ENCODE measurements at regions not wholly inside any gene's neighbourhood (a gene's known extent, or its start where the extent isn't known, plus 50 kb on each side); places are given as distances from the start of the nearest gene placed in this dataset.
A peak's percentile ranks its signal among the peaks of the same experiment; 100 is the strongest.

GRCh38 chr5:104088876-104089778, 526.5 kb upstream of the NUDT12 start:
- no peak overlapping the region for H3K4me3 Mint-ChIP-seq (ENCODE audit: low read depth, unreplicated experiment)
- peak overlapping the region; percentile 30 for H3K27ac Mint-ChIP-seq (ENCODE audit: unreplicated experiment)
- no peak for DNase-seq
- H3K9me3 Mint-ChIP-seq (ENCODE audit: low read depth, unreplicated experiment): no peaks in the 10 kb centered on the region
- intact Hi-C loops (cut with micrococcal nuclease; ENCODE audit: unreplicated experiment): no loop called here
- TF ChIP-seq, protein P1, sequence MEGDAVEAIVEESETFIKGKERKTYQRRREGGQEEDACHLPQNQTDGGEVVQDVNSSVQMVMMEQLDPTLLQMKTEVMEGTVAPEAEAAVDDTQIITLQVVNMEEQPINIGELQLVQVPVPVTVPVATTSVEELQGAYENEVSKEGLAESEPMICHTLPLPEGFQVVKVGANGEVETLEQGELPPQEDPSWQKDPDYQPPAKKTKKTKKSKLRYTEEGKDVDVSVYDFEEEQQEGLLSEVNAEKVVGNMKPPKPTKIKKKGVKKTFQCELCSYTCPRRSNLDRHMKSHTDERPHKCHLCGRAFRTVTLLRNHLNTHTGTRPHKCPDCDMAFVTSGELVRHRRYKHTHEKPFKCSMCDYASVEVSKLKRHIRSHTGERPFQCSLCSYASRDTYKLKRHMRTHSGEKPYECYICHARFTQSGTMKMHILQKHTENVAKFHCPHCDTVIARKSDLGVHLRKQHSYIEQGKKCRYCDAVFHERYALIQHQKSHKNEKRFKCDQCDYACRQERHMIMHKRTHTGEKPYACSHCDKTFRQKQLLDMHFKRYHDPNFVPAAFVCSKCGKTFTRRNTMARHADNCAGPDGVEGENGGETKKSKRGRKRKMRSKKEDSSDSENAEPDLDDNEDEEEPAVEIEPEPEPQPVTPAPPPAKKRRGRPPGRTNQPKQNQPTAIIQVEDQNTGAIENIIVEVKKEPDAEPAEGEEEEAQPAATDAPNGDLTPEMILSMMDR (IDR thresholded peaks at IDR 0.05; ENCODE audit: unreplicated experiment): no peak
- CTCF ChIA-PET: interaction anchor here (0.6 kb wide), 1 partner anchor 1495 kb away, joined by 4 read pairs; no protein-coding TSS in a partner anchor
- no peaks in the 10 kb centered on the region for H3K27me3 Mint-ChIP-seq (ENCODE audit: unreplicated experiment)
- H3K36me3 Mint-ChIP-seq (ENCODE audit: insufficient read depth, unreplicated experiment): no peaks in the 10 kb centered on the region
- H3K4me1 Mint-ChIP-seq (ENCODE audit: low read depth, unreplicated experiment): peaks cover 11% of the 10 kb centered on the region
- BruUV-seq (replicated peaks): no TSS peak

DNA sequence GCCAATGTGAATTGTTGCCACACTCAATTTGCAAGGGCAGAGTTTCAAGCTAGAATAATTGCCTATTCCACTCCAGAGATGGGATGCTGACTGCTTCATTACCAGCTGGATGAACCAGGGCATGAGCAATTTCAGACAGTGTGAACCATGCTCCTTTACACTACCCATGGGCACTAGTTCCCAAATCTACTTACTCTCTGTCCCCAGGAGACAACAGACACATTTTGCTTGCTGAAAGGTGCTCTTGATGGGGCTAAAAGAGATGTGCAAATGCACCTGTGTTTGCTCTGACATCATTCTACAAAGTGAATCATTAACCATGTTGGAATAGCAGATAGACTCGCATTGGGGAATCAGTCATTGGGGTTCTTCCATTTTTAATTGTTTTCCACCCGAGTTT, 522.3 kb upstream of the NUDT12 start:
- intact Hi-C loops (cut with micrococcal nuclease; ENCODE audit: unreplicated experiment): no loop called here
- DNase-seq: no peak
- CTCF ChIA-PET: interaction anchor here (1.1 kb wide), 1 partner anchor 22 kb away, joined by 3 read pairs; no protein-coding TSS in a partner anchor

DNA sequence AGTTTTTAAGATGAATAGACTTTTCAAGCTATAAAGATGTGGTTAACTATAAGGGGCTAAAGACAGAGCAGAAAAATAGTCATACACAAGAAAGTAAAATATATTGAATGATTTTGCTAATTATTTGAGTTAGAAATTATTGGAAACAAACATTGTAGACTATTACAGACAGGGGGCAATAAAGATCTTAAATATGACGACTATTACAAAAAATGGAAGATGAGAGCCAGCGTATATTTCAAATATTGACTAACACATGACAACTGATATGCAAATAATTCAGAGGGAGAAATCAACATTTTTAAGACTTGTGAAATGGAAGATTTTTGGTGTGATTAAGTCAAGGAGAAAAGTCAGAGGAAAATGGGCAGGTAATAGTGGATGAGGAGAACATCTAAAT, 520.2 kb upstream of the NUDT12 start:
- Mint-ChIP-seq H3K4me3 (ENCODE audit: low read depth, unreplicated experiment) (no peak overlapping the region), H3K36me3 (ENCODE audit: insufficient read depth, unreplicated experiment) (no peaks in the 10 kb centered on the region), H3K27ac (ENCODE audit: unreplicated experiment) (no peak overlapping the region), H3K9me3 (ENCODE audit: low read depth, unreplicated experiment) (no peaks in the 10 kb centered on the region), H3K4me1 (ENCODE audit: low read depth, unreplicated experiment) (no peaks in the 10 kb centered on the region), H3K27me3 (ENCODE audit: unreplicated experiment) (no peaks in the 10 kb centered on the region)
- TF ChIP-seq, protein P1 (IDR thresholded peaks at IDR 0.05; ENCODE audit: unreplicated experiment): no peak
- intact Hi-C loops (cut with micrococcal nuclease; ENCODE audit: unreplicated experiment): no loop called here
- no peak for DNase-seq
- no TSS peak for BruUV-seq (replicated peaks)
- CTCF ChIA-PET: no interaction called here

More for the DNA sequence above, 522.3 kb upstream of the NUDT12 start:
- TF ChIP-seq, protein P1 (IDR thresholded peaks at IDR 0.05; ENCODE audit: unreplicated experiment): no peak
- Mint-ChIP-seq H3K27ac (ENCODE audit: unreplicated experiment) (no peak overlapping the region), H3K36me3 (ENCODE audit: insufficient read depth, unreplicated experiment) (no peaks in the 10 kb centered on the region), H3K9me3 (ENCODE audit: low read depth, unreplicated experiment) (no peaks in the 10 kb centered on the region), H3K4me3 (ENCODE audit: low read depth, unreplicated experiment) (no peak overlapping the region), H3K27me3 (ENCODE audit: unreplicated experiment) (no peaks in the 10 kb centered on the region), H3K4me1 (ENCODE audit: low read depth, unreplicated experiment) (peaks cover 10% of the 10 kb centered on the region)
- BruUV-seq (replicated peaks): no TSS peak

DNA sequence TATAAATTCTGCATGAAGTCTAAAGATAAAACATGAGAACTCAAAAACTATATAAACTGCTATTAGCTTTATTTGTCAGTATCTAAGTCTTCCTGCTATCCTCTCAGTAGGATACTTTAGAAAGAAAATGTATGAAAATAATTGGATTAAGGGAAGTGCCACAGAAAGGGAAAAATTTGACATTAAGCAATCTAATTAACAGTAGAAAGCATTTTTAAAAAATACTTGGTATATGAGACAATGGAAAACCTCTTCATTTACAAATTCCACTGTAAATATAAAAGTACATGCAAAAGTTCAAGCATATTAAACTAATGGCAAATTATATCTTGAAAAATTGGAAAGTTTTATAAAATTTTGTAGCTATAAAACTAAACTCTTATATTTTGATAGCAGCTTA, 518.6 kb upstream of the NUDT12 start:
- Mint-ChIP-seq H3K36me3 (ENCODE audit: insufficient read depth, unreplicated experiment) (no peaks in the 10 kb centered on the region), H3K27me3 (ENCODE audit: unreplicated experiment) (no peaks in the 10 kb centered on the region), H3K9me3 (ENCODE audit: low read depth, unreplicated experiment) (peaks cover 2% of the 10 kb centered on the region), H3K4me3 (ENCODE audit: low read depth, unreplicated experiment) (no peak overlapping the region), H3K4me1 (ENCODE audit: low read depth, unreplicated experiment) (no peaks in the 10 kb centered on the region), H3K27ac (ENCODE audit: unreplicated experiment) (no peak overlapping the region)
- TF ChIP-seq, protein P1 (IDR thresholded peaks at IDR 0.05; ENCODE audit: unreplicated experiment): no peak
- DNase-seq: no peak
- intact Hi-C loops (cut with micrococcal nuclease; ENCODE audit: unreplicated experiment): no loop called here
- CTCF ChIA-PET: no interaction called here
- BruUV-seq (replicated peaks): no TSS peak

All from Calu3 (cell line).